GM18498 (cell line): ENCODE measurements at regions not wholly inside any gene's neighbourhood (a gene's known extent, or its start where the extent isn't known, plus 50 kb on each side); places are given as distances from the start of the nearest gene placed in this dataset.
"Not testable (repeated sequence)": the region's sequence is repeated elsewhere in the genome, so short reads cannot be mapped to it uniquely, and the experiment has no call there.

Source experiments
- ATAC-seq: cut with Tn5 transposase; IDR thresholded peaks from one replicate; pipeline ENCODE4 v1.9.1; 2021; ENCODE audit warnings: mild to moderate bottlenecking, moderate library complexity; ENCODE audit not compliant: unreplicated experiment

DNA sequence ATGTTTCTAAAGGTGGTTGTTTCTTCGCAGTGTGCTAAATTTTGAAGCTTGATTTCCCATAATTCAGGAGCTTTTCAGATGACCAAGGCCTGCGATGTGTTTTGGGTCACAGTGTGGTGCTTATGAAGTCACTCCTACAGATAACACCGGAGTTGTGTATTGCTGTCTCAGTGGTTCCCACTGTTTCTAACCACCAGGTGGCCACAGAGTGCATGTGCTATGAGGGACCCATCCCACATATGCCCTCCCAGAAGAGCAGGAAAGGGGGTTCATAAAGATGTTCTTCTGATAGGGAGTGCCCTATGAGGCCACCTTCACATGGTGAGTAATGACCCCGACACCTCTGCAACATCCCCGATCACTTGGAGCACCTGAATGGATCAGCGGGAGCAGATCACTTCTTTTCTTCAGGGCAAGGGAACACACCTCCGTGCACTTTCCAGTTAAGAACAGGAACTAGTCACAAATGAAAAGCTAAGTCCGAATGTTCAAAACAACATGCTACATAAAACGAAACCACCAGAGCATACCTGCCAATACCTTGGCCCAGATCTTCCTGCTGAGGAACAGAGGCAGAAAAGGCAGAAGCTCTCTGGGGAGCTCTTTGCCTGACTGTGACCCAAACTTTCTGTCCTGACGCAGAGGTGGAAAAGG is 262.1 kb downstream of the FAM72C start:
- not testable (repeated sequence) for ATAC-seq

GRCh38 chr1:143702739-143703138 is 269.0 kb downstream of the FAM72C start:
- not testable (repeated sequence) for ATAC-seq

DNA sequence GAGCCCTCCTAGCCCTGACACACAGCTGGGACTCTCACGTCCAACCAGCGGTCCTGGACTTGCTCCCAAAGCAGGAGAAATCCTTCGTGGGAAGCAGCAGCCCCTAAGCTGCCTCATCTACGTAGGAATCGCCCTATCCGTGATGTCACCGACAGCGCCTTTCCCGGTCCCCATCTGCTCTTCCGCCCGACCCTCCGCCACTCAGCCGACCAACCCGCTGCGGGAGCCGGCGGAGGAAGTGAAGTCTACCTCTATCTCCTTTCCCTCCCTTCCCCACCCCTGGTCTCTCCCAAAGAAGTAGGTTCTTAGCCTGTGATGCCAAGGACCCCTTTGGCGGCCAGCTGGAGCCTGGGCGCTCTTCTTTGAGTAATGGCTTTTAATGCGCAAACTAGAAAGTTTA is 272.1 kb downstream of the FAM72C start:
- no peak for ATAC-seq

GRCh38 chr1:143699115-143699514 is 272.7 kb downstream of the FAM72C start:
- no peak for ATAC-seq

- no peak for ATAC-seq
Measured at GRCh38 chr1:143698016-143698415, 273.8 kb downstream of the FAM72C start.

DNA sequence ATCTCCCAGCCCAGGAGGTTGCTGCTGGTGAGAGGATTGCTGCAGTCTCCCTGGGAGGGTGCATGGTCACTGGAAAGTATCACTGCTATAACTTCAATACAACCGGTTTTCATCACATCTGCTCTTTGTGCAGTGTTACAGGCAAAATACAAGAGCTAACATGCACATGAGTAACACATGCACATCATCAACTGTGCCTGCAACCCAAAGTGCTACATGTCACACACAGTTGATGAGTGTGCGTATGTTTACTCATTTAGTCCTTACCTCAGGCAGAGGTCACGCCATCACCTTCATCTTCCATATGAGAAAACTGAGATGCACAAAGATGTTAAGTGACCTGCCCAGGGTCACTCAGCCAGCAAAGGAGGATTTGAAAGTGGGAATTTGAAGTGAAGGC is 277.7 kb downstream of the FAM72C start:
- no peak for ATAC-seq

DNA sequence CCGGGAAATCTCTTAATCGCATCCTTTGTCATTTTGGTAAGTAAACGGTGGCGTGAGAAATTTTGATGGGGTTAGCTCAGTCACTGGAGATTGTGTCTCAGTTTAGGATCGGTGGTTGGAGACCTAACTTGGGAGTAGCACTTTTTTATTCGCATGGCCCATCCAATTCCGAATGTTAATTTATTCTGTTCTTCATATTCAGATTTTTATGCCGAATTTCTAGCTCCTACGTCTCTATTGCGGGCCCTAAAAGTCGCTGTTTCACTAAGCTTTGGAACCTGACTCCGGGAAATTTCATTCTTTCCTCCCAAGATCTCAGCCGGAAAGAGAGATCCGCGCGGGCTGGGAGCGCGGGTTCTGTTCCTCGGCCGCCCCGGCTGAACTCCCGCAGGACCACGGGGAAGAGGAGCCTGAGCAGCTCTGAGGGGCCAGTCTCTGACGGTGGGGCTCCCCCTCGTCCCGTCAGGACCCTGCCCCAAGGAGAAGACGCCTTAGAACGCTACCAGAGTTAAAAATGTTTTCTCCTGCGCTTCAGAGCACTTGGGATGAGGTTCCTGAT is 279.7 kb downstream of the FAM72C start:
- ATAC-seq, result no peak

DNA sequence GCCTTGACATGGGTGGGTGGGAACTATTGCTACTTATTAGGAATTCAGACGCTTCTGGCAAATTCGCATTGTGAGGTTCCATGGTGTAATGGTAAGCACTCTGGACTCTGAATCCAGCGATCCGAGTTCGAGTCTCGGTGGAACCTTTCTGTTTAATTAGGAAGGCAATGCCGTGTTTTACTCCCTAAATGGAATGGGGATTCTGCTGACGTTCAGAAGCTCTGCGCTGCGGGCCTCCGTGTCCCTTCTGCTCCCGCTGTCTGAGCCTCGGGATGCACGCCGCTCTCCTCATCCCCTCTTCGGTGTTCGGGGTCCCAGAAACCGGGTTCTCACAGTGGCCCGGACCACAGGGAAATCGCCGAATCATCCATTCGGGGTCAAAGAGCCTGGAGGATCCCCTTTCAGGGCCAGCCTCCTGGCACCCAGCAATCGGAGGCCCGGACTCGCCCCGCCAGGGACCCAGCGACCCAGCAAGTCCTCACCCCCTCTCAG is 280.3 kb downstream of the FAM72C start:
- no peak for ATAC-seq

- ATAC-seq, result no peak
Measured at GRCh38 chr1:143689781-143690180, 282.0 kb downstream of the FAM72C start.

DNA sequence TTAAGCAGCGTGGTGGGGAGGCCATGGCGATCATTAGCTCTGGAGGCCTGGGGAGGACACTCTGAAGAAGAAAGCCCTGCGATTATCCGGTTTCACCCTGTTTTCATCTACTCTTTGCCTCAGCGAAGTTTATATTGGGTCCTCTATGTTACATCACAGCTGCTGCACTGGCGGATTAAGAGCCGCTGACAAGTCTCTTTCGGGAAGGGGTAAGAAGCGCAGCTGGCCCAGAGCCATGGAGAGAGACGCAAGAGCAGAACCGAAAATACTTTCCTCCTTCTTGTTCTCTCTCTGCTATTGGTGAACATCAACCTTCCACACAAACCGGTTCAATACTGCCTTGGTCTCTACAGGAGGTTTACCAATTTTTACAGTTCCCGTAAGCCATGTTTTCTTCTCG is 291.5 kb downstream of the FAM72C start:
- no peak for ATAC-seq

DNA sequence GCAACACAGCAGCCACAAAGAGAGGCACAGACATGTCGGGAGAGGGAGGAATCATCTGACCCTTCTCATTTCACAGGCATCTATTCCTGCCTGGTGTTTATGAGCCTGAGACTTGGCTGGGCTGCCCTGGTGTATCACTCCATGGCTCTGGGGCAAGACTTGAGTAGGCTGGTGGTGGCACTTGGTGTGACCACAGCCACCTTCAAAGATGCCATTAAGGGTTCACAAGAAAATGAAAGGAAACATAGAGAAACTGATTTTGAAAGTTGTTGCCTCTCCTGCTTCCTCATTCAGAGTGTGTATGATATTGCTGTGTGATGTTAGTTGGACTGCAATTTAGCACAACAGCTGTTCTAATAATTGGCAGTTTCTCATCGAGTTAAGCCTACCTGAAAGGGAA is 298.8 kb downstream of the FAM72C start:
- no peak for ATAC-seq

DNA sequence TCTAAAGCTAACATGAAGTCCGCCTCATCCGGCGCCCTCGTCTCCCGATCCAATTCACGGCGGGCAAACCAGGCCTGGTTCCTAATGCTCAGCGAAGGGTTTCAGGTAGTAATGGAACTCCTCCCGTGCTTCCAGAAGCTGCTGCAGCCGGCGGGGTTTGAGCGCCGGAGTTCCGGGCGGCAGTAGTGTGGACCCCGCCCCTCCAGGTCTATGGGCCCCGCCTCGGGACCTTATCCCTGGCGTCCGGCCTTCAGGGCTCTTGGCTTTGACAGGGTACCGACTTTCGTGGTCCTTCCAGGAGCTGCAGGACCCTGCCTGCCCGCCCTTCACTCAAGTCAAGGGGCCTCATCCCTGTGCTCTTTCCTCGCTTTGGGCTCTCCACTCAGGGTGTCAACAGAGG is 304.1 kb downstream of the FAM72C start:
- no peak for ATAC-seq

DNA sequence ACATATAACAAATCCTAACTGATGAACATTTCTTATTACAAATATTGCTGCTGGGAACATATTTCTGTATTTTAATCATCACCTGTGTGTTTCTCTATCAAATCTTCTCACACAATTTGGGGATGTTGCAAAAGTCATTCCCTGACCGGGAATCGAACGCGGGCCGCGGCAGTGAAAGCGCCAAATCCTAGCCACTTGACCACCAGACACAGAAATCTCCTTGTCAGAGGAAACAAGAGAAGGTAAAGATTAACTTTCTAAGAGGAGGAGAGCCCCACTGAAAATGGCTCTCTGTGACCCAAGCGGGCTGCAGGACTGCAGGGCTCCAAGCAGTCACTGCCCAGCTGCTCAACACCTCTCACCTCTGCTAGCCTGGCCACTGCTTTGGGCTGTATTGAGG is 304.9 kb downstream of the FAM72C start:
- ATAC-seq, result no peak

DNA sequence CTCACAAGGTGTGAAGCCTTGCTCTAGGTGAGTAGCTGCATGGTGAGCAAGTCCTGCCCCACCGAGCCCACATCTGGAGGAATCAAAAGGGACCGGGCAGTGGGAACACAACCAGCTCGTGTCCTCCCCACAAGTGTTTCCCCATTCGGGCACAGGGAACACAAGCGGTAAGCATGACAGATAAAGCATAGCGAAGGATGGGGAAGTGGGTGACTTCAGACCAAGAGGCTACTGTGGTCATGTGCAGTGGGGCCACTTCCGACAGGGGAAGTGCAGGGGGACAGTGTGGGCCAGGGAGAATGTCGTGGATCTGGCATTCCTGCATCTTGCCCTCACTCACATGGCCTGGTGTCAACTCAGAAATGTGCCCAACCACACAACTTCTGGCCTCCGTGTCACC is 306.2 kb downstream of the FAM72C start:
- no peak for ATAC-seq

DNA sequence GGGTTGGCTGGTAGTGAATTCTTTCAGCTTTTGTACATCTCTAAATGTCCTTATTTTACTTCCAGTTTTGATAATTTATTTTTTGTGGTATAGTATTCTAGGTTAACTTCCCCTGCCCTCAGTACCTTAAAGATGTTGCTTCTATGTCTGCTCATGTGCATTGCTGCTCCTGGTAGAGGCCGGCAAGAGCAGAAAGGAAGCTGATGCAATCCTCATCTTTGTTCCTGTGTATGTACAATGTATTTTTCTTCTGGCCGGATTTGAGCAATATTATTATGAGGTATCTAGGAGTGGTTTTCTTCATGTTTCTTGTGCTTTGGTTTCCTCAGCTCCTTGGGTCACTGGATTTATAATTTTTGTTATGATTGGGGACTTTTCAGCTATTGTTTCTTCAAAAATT is 308.7 kb downstream of the FAM72C start:
- ATAC-seq, result not testable (repeated sequence)

- no peak for ATAC-seq
Measured at GRCh38 chr1:143661418-143662101, 310.2 kb downstream of the FAM72C start.

GRCh38 chr1:143660354-143660941 is 311.3 kb downstream of the FAM72C start:
- ATAC-seq, result no peak

GRCh38 chr1:143653429-143653802 is 318.4 kb downstream of the FAM72C start:
- ATAC-seq, result no peak

- ATAC-seq, result no peak
Measured at GRCh38 chr1:143652744-143653428, 318.9 kb downstream of the FAM72C start.

DNA sequence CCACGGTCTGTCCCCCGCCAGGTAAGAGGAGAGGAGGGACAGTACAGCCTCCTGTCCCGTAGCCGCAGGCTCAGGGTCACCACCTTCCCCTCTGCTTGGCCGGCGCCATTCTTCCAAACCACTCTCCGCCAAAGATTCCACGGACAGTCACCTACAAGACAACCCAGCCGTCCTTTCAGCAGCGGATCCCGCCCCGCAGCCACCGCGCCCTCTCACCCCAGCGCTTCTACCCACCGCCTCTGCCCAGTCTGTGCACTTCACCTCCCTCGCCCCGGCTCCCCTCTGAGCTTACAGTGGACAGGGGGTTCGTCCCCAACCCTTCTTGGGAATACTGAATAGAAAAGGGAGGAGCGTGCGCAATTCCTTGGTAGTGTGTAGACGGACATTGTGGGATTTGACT is 319.6 kb downstream of the FAM72C start:
- ATAC-seq, result no peak

GRCh38 chr1:143651350-143651992 is 320.3 kb downstream of the FAM72C start:
- no peak for ATAC-seq
